GM18526 (cell line): ENCODE measurements at regions not wholly inside any gene's neighbourhood (a gene's known extent, or its start where the extent isn't known, plus 50 kb on each side); places are given as distances from the start of the nearest gene placed in this dataset.

Experiments
- POLR2A ChIP-seq: IDR thresholded peaks from 3 replicates; pipeline ENCODE4 v1.6.1; 2011; ENCODE audit not compliant: insufficient read length; ENCODE audit errors: extremely low read depth

GRCh38 chr14:106606936-106607335 lies 1080.6 kb downstream of the TMEM121 start:
- no peak for TF ChIP-seq POLR2A

- TF ChIP-seq POLR2A: no peak
Measured at GRCh38 chr14:106610691-106611090, 1084.3 kb downstream of the TMEM121 start.

- TF ChIP-seq POLR2A: no peak
Measured at GRCh38 chr14:106613256-106613655, 1086.9 kb downstream of the TMEM121 start.

GRCh38 chr14:106619606-106620005 lies 1093.2 kb downstream of the TMEM121 start:
- no peak for TF ChIP-seq POLR2A

GRCh38 chr14:106620368-106620767 lies 1094.0 kb downstream of the TMEM121 start:
- no peak for TF ChIP-seq POLR2A

GRCh38 chr14:106622200-106622745 lies 1095.9 kb downstream of the TMEM121 start:
- no peak for TF ChIP-seq POLR2A

GRCh38 chr14:106625186-106625585 lies 1098.8 kb downstream of the TMEM121 start:
- no peak for TF ChIP-seq POLR2A

GRCh38 chr14:106631879-106632278 lies 1105.5 kb downstream of the TMEM121 start:
- TF ChIP-seq POLR2A: no peak

- TF ChIP-seq POLR2A: no peak
Measured at GRCh38 chr14:106633721-106634120, 1107.3 kb downstream of the TMEM121 start.

GRCh38 chr14:106635569-106635968 lies 1109.2 kb downstream of the TMEM121 start:
- TF ChIP-seq POLR2A: no peak

GRCh38 chr14:106642090-106642489 lies 1115.7 kb downstream of the TMEM121 start:
- TF ChIP-seq POLR2A: no peak

GRCh38 chr14:106651016-106651415 lies 1124.6 kb downstream of the TMEM121 start:
- no peak for TF ChIP-seq POLR2A

- no peak for TF ChIP-seq POLR2A
Measured at GRCh38 chr14:106652494-106652893, 1126.1 kb downstream of the TMEM121 start.

- TF ChIP-seq POLR2A: no peak
Measured at GRCh38 chr14:106657460-106657859, 1131.1 kb downstream of the TMEM121 start.

- TF ChIP-seq POLR2A: no peak
Measured at GRCh38 chr14:106662936-106663550, 1136.7 kb downstream of the TMEM121 start.

- TF ChIP-seq POLR2A: no peak
Measured at GRCh38 chr14:106665814-106666213, 1139.4 kb downstream of the TMEM121 start.

- TF ChIP-seq POLR2A: no peak
Measured at GRCh38 chr14:106666341-106666740, 1140.0 kb downstream of the TMEM121 start.

GRCh38 chr14:106670011-106670410 lies 1143.6 kb downstream of the TMEM121 start:
- no peak for TF ChIP-seq POLR2A

GRCh38 chr14:106679776-106680175 lies 1153.4 kb downstream of the TMEM121 start:
- TF ChIP-seq POLR2A: no peak
